GM23338 (cell line): ENCODE measurements at regions not wholly inside any gene's neighbourhood (a gene's known extent, or its start where the extent isn't known, plus 50 kb on each side); places are given as distances from the start of the nearest gene placed in this dataset.
A peak's percentile ranks its signal among the peaks of the same experiment; 100 is the strongest.

ENCODE experiments used
- ATAC-seq: fragments of 200-7000 bp; cut with Tn5 transposase; 3 replicates; pipeline ENCODE4 v1.9.1; 2020
- DNase-seq: peaks from one replicate; pipeline ENCODE4 v3.0.0-alpha.2; 2015; ENCODE audit warnings: low spot score
- H2AFZ ChIP-seq: fragments of 200-600 bp; sonication (generic); 2 replicates; pipeline ENCODE4 v1.8.0; 2016; ENCODE audit warnings: antibody characterized with exemption, mild to moderate bottlenecking, moderate library complexity
- H3F3A ChIP-seq: fragments of 200-600 bp; sonication (generic); replicated peaks from 2 replicates; pipeline ENCODE4 v1.8.0; 2017; ENCODE audit warnings: antibody characterized with exemption, mixed run types, low read depth
- H3K27ac ChIP-seq: fragments of 200-600 bp; sonication (generic); 2 replicates; pipeline ENCODE4 v1.6.1; 2016; ENCODE audit warnings: low read depth
- H3K27me3 ChIP-seq: fragments of 200-600 bp; sonication (generic); 2 replicates; pipeline ENCODE4 v1.8.0; 2016; ENCODE audit warnings: mild to moderate bottlenecking, mixed run types, moderate library complexity; ENCODE audit not compliant: insufficient read depth
- H3K36me3 ChIP-seq: fragments of 200-600 bp; sonication (generic); 2 replicates; pipeline ENCODE4 v1.8.0; 2016; ENCODE audit warnings: mild to moderate bottlenecking; ENCODE audit not compliant: insufficient read depth
- H3K4me1 ChIP-seq: fragments of 200-600 bp; sonication (generic); 2 replicates; pipeline ENCODE4 v1.8.0; 2016; ENCODE audit warnings: mild to moderate bottlenecking, moderate library complexity; ENCODE audit not compliant: insufficient read depth
- H3K4me2 ChIP-seq: fragments of 200-600 bp; sonication (generic); 2 replicates; pipeline ENCODE4 v1.7.1; 2017; ENCODE audit warnings: mixed run types
- H3K4me3 ChIP-seq: fragments of 200-600 bp; sonication (generic); 2 replicates; pipeline ENCODE4 v1.6.1; 2016; ENCODE audit warnings: mixed run types
- H3K79me2 ChIP-seq: fragments of 200-600 bp; sonication (generic); replicated peaks from 2 replicates; pipeline ENCODE4 v1.8.0; 2017; ENCODE audit warnings: mild to moderate bottlenecking; ENCODE audit not compliant: insufficient read depth
- H3K9me2 ChIP-seq: fragments of 200-600 bp; sonication (generic); 2 replicates; pipeline ENCODE4 v1.8.0; 2017; ENCODE audit not compliant: insufficient read depth
- H4K20me1 ChIP-seq: fragments of 200-600 bp; sonication (generic); replicated peaks from 2 replicates; pipeline ENCODE4 v1.8.0; 2017; ENCODE audit warnings: mild to moderate bottlenecking; ENCODE audit not compliant: insufficient read depth
- H3K27ac Mint-ChIP-seq: 2 replicates; pipeline ENCODE4 v1.8.0; 2020; ENCODE audit warnings: inconsistent platforms, mild to moderate bottlenecking, moderate library complexity, mixed read lengths
- H3K27me3 Mint-ChIP-seq: 3 replicates; pipeline ENCODE4 v1.8.0; 2022; ENCODE audit warnings: low read depth, mild to moderate bottlenecking, moderate library complexity, mixed read lengths, inconsistent platforms; ENCODE audit not compliant: insufficient read depth, poor library complexity
- H3K36me3 Mint-ChIP-seq: 3 replicates; pipeline ENCODE4 v1.8.0; 2021; ENCODE audit warnings: low read depth, mild to moderate bottlenecking, inconsistent platforms, moderate library complexity, mixed read lengths
- H3K4me1 Mint-ChIP-seq: 3 replicates; pipeline ENCODE4 v1.8.0; 2020; ENCODE audit warnings: mild to moderate bottlenecking, inconsistent platforms, mixed read lengths
- H3K4me3 Mint-ChIP-seq: 3 replicates; pipeline ENCODE4 v1.8.0; 2021; ENCODE audit warnings: moderate library complexity, mild to moderate bottlenecking, inconsistent platforms, mixed read lengths
- H3K9me3 Mint-ChIP-seq: 3 replicates; pipeline ENCODE4 v1.8.0; 2020; ENCODE audit warnings: moderate library complexity, mild to moderate bottlenecking, inconsistent platforms, mixed read lengths
- CREB1 ChIP-seq: fragments of 250-450 bp; sonication (Bioruptor Pico); IDR thresholded peaks from 2 replicates; pipeline ENCODE4 v1.5.0; 2020; ENCODE audit warnings: low read depth, mild to moderate bottlenecking, moderate library complexity
- EZH2 ChIP-seq: fragments of 200-600 bp; sonication (generic); IDR thresholded peaks from one replicate; pipeline ENCODE4 v1.8.0; 2017; ENCODE audit warnings: antibody characterized with exemption, mild to moderate bottlenecking, low read depth; ENCODE audit not compliant: unreplicated experiment
- EZH2phosphoT487 ChIP-seq: fragments of 200-600 bp; sonication (generic); IDR thresholded peaks from one replicate; pipeline ENCODE4 v1.8.1; 2018; ENCODE audit warnings: antibody characterized with exemption; ENCODE audit not compliant: unreplicated experiment
- JUNB ChIP-seq: IDR thresholded peaks from one replicate; pipeline ENCODE4 v1.6.1; 2016; ENCODE audit warnings: antibody characterized with exemption; ENCODE audit not compliant: unreplicated experiment
- NANOG ChIP-seq: IDR thresholded peaks from 2 replicates; pipeline ENCODE4 v1.6.1; 2016; ENCODE audit warnings: antibody characterized with exemption, borderline replicate concordance
- POLR2AphosphoS5 ChIP-seq: IDR thresholded peaks from 2 replicates; pipeline ENCODE4 v1.6.1; 2016; ENCODE audit warnings: antibody characterized with exemption, low read depth
- STAT1 ChIP-seq: IDR thresholded peaks from one replicate; pipeline ENCODE4 v1.6.1; 2016; ENCODE audit warnings: antibody characterized with exemption; ENCODE audit not compliant: unreplicated experiment
- ZNF114 ChIP-seq: fragments of 250-450 bp; sonication (Bioruptor Pico); IDR thresholded peaks from 2 replicates; pipeline ENCODE4 v1.5.0; 2020; ENCODE audit warnings: mild to moderate bottlenecking, moderate library complexity
- ZNF331 ChIP-seq: fragments of 250-450 bp; sonication (Bioruptor Pico); IDR thresholded peaks from 2 replicates; pipeline ENCODE4 v1.5.0; 2020; ENCODE audit warnings: low read depth, mild to moderate bottlenecking, moderate library complexity
- TF ChIP-seq, protein P1 (sequence below): IDR thresholded peaks from one replicate; pipeline ENCODE4 v1.6.1; 2018; ENCODE audit warnings: antibody characterized with exemption; ENCODE audit not compliant: unreplicated experiment
- TF ChIP-seq, protein P2 (sequence below): fragments of 250-450 bp; sonication (Bioruptor Pico); IDR thresholded peaks from 2 replicates; pipeline ENCODE4 v1.5.0; 2020; ENCODE audit warnings: mild to moderate bottlenecking, moderate library complexity
- TF ChIP-seq, protein P3 (sequence below): IDR thresholded peaks from 2 replicates; pipeline ENCODE4 v1.6.1; 2016; ENCODE audit warnings: antibody characterized with exemption
- TF ChIP-seq, protein P4 (sequence below), 2 experiments: fragments of 200-600 bp in 1 of 2; sonication (generic) in 1 of 2; conservative IDR thresholded peaks; 2 replicates each; pipeline versions ENCODE4 v1.5.1 to v1.6.1; 2016 to 2017; ENCODE audit warnings: antibody characterized with exemption in 2 of 2, low read depth in 2 of 2, mild to moderate bottlenecking in 2 of 2, moderate library complexity in 1 of 2

DNA sequence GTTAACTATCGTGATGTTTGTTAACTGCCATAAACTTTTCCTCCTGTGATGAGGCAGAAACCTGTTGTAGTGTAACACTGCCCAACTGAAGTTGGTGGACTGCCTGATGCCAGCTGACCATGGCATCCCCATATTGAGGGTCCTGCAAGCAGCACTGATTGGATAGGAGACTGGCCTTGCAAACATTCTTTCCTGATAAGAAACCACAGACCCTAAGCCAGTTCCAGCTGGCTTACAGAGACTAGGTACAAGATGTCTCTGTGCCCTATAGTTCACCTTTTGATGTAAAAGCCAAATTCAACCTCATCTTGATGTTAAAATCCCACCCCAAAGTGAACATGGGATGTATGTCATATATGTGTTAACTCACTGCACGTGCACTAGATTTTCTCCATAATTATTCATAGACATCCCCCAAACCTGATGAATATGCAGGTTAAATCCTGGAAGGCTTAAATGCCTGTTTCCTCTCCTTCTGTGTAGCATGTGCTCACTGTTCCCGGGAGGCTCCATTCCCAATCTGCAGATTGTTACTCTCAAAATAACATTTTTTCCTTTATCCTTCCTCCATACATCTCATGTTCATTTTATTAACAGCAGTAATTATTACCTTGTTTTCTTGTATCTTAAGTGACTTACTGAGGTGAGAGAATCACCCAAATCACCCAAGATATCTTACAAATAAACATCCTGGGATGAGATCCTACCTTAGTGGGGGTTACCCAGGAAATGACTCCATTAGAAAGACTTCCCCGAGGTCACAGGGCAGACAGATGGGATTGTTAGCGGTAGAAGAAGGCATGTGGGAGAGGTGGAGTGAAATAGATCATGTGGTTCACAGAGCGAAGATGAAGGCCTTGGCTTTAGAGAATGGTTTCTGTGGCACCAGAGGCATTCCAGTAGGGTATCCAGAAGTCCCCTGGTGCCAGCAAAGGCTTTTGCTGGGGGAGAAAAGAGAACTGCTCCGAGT is 566.7 kb downstream of the CCDC171 start:
- no peak for TF ChIP-seq NANOG
- TF ChIP-seq POLR2AphosphoS5: no peak
- no peak for TF ChIP-seq EZH2phosphoT487
- TF ChIP-seq, protein P1, sequence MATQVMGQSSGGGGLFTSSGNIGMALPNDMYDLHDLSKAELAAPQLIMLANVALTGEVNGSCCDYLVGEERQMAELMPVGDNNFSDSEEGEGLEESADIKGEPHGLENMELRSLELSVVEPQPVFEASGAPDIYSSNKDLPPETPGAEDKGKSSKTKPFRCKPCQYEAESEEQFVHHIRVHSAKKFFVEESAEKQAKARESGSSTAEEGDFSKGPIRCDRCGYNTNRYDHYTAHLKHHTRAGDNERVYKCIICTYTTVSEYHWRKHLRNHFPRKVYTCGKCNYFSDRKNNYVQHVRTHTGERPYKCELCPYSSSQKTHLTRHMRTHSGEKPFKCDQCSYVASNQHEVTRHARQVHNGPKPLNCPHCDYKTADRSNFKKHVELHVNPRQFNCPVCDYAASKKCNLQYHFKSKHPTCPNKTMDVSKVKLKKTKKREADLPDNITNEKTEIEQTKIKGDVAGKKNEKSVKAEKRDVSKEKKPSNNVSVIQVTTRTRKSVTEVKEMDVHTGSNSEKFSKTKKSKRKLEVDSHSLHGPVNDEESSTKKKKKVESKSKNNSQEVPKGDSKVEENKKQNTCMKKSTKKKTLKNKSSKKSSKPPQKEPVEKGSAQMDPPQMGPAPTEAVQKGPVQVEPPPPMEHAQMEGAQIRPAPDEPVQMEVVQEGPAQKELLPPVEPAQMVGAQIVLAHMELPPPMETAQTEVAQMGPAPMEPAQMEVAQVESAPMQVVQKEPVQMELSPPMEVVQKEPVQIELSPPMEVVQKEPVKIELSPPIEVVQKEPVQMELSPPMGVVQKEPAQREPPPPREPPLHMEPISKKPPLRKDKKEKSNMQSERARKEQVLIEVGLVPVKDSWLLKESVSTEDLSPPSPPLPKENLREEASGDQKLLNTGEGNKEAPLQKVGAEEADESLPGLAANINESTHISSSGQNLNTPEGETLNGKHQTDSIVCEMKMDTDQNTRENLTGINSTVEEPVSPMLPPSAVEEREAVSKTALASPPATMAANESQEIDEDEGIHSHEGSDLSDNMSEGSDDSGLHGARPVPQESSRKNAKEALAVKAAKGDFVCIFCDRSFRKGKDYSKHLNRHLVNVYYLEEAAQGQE: no peak
- TF ChIP-seq, protein P2, sequence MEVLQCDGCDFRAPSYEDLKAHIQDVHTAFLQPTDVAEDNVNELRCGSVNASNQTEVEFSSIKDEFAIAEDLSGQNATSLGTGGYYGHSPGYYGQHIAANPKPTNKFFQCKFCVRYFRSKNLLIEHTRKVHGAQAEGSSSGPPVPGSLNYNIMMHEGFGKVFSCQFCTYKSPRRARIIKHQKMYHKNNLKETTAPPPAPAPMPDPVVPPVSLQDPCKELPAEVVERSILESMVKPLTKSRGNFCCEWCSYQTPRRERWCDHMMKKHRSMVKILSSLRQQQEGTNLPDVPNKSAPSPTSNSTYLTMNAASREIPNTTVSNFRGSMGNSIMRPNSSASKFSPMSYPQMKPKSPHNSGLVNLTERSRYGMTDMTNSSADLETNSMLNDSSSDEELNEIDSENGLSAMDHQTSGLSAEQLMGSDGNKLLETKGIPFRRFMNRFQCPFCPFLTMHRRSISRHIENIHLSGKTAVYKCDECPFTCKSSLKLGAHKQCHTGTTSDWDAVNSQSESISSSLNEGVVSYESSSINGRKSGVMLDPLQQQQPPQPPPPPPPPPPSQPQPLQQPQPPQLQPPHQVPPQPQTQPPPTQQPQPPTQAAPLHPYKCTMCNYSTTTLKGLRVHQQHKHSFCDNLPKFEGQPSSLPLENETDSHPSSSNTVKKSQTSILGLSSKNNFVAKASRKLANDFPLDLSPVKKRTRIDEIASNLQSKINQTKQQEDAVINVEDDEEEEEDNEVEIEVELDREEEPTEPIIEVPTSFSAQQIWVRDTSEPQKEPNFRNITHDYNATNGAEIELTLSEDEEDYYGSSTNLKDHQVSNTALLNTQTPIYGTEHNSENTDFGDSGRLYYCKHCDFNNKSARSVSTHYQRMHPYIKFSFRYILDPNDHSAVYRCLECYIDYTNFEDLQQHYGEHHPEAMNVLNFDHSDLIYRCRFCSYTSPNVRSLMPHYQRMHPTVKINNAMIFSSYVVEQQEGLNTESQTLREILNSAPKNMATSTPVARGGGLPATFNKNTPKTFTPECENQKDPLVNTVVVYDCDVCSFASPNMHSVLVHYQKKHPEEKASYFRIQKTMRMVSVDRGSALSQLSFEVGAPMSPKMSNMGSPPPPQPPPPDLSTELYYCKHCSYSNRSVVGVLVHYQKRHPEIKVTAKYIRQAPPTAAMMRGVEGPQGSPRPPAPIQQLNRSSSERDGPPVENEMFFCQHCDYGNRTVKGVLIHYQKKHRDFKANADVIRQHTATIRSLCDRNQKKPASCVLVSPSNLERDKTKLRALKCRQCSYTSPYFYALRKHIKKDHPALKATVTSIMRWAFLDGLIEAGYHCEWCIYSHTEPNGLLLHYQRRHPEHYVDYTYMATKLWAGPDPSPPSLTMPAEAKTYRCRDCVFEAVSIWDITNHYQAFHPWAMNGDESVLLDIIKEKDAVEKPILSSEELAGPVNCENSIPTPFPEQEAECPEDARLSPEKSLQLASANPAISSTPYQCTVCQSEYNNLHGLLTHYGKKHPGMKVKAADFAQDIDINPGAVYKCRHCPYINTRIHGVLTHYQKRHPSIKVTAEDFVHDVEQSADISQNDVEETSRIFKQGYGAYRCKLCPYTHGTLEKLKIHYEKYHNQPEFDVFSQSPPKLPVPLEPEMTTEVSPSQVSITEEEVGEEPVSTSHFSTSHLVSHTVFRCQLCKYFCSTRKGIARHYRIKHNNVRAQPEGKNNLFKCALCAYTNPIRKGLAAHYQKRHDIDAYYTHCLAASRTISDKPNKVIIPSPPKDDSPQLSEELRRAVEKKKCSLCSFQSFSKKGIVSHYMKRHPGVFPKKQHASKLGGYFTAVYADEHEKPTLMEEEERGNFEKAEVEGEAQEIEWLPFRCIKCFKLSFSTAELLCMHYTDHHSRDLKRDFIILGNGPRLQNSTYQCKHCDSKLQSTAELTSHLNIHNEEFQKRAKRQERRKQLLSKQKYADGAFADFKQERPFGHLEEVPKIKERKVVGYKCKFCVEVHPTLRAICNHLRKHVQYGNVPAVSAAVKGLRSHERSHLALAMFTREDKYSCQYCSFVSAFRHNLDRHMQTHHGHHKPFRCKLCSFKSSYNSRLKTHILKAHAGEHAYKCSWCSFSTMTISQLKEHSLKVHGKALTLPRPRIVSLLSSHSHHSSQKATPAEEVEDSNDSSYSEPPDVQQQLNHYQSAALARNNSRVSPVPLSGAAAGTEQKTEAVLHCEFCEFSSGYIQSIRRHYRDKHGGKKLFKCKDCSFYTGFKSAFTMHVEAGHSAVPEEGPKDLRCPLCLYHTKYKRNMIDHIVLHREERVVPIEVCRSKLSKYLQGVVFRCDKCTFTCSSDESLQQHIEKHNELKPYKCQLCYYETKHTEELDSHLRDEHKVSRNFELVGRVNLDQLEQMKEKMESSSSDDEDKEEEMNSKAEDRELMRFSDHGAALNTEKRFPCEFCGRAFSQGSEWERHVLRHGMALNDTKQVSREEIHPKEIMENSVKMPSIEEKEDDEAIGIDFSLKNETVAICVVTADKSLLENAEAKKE (CRISPR knock-in tag): no peak
- no peak for TF ChIP-seq JUNB
- TF ChIP-seq ZNF331 (CRISPR knock-in tag): no peak
- TF ChIP-seq STAT1: no peak
- TF ChIP-seq, protein P3, sequence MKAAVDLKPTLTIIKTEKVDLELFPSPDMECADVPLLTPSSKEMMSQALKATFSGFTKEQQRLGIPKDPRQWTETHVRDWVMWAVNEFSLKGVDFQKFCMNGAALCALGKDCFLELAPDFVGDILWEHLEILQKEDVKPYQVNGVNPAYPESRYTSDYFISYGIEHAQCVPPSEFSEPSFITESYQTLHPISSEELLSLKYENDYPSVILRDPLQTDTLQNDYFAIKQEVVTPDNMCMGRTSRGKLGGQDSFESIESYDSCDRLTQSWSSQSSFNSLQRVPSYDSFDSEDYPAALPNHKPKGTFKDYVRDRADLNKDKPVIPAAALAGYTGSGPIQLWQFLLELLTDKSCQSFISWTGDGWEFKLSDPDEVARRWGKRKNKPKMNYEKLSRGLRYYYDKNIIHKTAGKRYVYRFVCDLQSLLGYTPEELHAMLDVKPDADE: no peak
- TF ChIP-seq CREB1 (CRISPR knock-in tag): no peak
- TF ChIP-seq, protein P4, sequence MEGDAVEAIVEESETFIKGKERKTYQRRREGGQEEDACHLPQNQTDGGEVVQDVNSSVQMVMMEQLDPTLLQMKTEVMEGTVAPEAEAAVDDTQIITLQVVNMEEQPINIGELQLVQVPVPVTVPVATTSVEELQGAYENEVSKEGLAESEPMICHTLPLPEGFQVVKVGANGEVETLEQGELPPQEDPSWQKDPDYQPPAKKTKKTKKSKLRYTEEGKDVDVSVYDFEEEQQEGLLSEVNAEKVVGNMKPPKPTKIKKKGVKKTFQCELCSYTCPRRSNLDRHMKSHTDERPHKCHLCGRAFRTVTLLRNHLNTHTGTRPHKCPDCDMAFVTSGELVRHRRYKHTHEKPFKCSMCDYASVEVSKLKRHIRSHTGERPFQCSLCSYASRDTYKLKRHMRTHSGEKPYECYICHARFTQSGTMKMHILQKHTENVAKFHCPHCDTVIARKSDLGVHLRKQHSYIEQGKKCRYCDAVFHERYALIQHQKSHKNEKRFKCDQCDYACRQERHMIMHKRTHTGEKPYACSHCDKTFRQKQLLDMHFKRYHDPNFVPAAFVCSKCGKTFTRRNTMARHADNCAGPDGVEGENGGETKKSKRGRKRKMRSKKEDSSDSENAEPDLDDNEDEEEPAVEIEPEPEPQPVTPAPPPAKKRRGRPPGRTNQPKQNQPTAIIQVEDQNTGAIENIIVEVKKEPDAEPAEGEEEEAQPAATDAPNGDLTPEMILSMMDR (conservative IDR thresholded peaks at IDR 0.05; ENCODE audit: low read depth in 2 of 2): no peak
- TF ChIP-seq ZNF114 (CRISPR knock-in tag): no peak
- no peak for TF ChIP-seq EZH2
- Histone ChIP-seq H3K27me3 (no peaks in the 10 kb centered on the region), H3K36me3 (no peaks in the 10 kb centered on the region), H3K4me3 (no peak overlapping the region), H3K9me2 (peaks cover 5% of the 10 kb centered on the region; the same call in 1 of the 2 replicates), H3F3A (no peaks in the 10 kb centered on the region), H3K4me1 (peaks cover 6% of the 10 kb centered on the region; the same call in 1 of the 2 replicates), H3K4me2 (no peak overlapping the region), H3K79me2 (no peaks in the 10 kb centered on the region), H3K27ac (no peak overlapping the region), H2AFZ (peak overlapping the region; percentile 28; the same call in 1 of the 2 replicates), H4K20me1 (no peaks in the 10 kb centered on the region)
- Mint-ChIP-seq H3K36me3 (no peaks in the 10 kb centered on the region), H3K27me3 (peaks cover 5% of the 10 kb centered on the region), H3K27ac (no peak overlapping the region; the same call in 1 of the 2 replicates), H3K4me1 (peaks cover 13% of the 10 kb centered on the region), H3K4me3 (no peak overlapping the region), H3K9me3 (no peaks in the 10 kb centered on the region)
- ATAC-seq (no peak), DNase-seq (no peak)
